PC-9 (cell line): ENCODE measurements at regions not wholly inside any gene's neighbourhood (a gene's known extent, or its start where the extent isn't known, plus 50 kb on each side); places are given as distances from the start of the nearest gene placed in this dataset.
A peak's percentile ranks its signal among the peaks of the same experiment; 100 is the strongest.

ENCODE experiments used
- BruUV-seq: library from RNA; stranded (reverse); fragments of 400-500 nt; replicated peaks from 2 replicates; lab custom pipeline; 2021; lab: Mats Ljungman, UMichigan
- CTCF ChIA-PET: fragments of 300-600 bp; sonication (Branson Sonifier 250); formaldehyde crosslinking; loops from one replicate; lab custom pipeline; 2022; ENCODE audit warnings: antibody characterized with exemption; lab: Charles Lee
- POLR2A ChIA-PET: fragments of 300-600 bp; sonication (Branson Sonifier 250); formaldehyde crosslinking; loops from one replicate; lab custom pipeline; 2022; ENCODE audit warnings: antibody characterized with exemption; ENCODE audit not compliant: unreplicated experiment; lab: Charles Lee
- DNase-seq, 2 experiments: peaks; one replicate each; pipeline versions ENCODE4 v3.0.0 to v3.0.0-alpha.2; 2015 to 2022; ENCODE audit warnings: mixed read lengths in 1 of 2
- H2AFZ ChIP-seq: fragments of 200-600 bp; sonication (generic); 2 replicates; pipeline ENCODE4 v1.8.1; 2017; ENCODE audit warnings: antibody characterized with exemption
- H3F3A ChIP-seq: fragments of 200-600 bp; sonication (generic); 2 replicates; pipeline ENCODE4 v1.8.1; 2017; ENCODE audit warnings: antibody characterized with exemption, mild to moderate bottlenecking, low read depth; ENCODE audit not compliant: insufficient read depth
- H3K27ac ChIP-seq: fragments of 200-600 bp; sonication (generic); 2 replicates; pipeline ENCODE4 v1.6.1; 2016; ENCODE audit warnings: mixed run types
- H3K27me3 ChIP-seq: fragments of 200-600 bp; sonication (generic); 2 replicates; pipeline ENCODE4 v1.6.1; 2016; ENCODE audit warnings: low read depth, mixed run types; ENCODE audit not compliant: insufficient read depth
- H3K36me3 ChIP-seq: fragments of 200-600 bp; sonication (generic); 2 replicates; pipeline ENCODE4 v1.6.1; 2016; ENCODE audit warnings: low read depth, mixed run types
- H3K4me1 ChIP-seq: fragments of 200-600 bp; sonication (generic); replicated peaks from 2 replicates; pipeline ENCODE4 v1.6.1; 2016; ENCODE audit warnings: mixed run types; ENCODE audit not compliant: insufficient read depth
- H3K4me2 ChIP-seq: fragments of 200-600 bp; sonication (generic); 2 replicates; pipeline ENCODE4 v1.6.1; 2017; ENCODE audit warnings: mixed run types
- H3K4me3 ChIP-seq: fragments of 200-600 bp; sonication (generic); 2 replicates; pipeline ENCODE4 v1.6.1; 2016; ENCODE audit warnings: mixed run types
- H3K79me2 ChIP-seq: fragments of 200-600 bp; sonication (generic); 2 replicates; pipeline ENCODE4 v1.6.1; 2017; ENCODE audit warnings: low read depth, mixed run types
- H3K9me2 ChIP-seq: fragments of 200-600 bp; sonication (generic); 2 replicates; pipeline ENCODE4 v1.8.1; 2017; ENCODE audit warnings: mild to moderate bottlenecking; ENCODE audit not compliant: insufficient read depth
- H3K9me3 ChIP-seq: fragments of 200-600 bp; sonication (generic); 2 replicates; pipeline ENCODE4 v1.8.1; 2016; ENCODE audit warnings: low read depth; ENCODE audit not compliant: insufficient read depth
- H4K20me1 ChIP-seq: fragments of 200-600 bp; sonication (generic); 2 replicates; pipeline ENCODE4 v1.8.1; 2017; ENCODE audit not compliant: insufficient read depth
- CTCF ChIP-seq: fragments of 200-600 bp; sonication (generic); conservative IDR thresholded peaks from 2 replicates; pipeline ENCODE4 v1.6.1; 2017; ENCODE audit warnings: mixed run types, antibody characterized with exemption, mild to moderate bottlenecking, moderate library complexity
- EZH2 ChIP-seq: fragments of 200-600 bp; sonication (generic); IDR thresholded peaks from 2 replicates; pipeline ENCODE4 v1.8.0; 2017; ENCODE audit warnings: antibody characterized with exemption, low read depth
- intact Hi-C: fragments of 100-400 bp; cut with micrococcal nuclease; formaldehyde crosslinking; loops from one replicate; pipeline ENCODE4 v1.10.0; 2022; ENCODE audit not compliant: unreplicated experiment

GRCh38 chr11:37511425-37511933, 913.4 kb upstream of the RAG2 start:
- Histone ChIP-seq H3K36me3 (no peaks in the 10 kb centered on the region; the same call in 1 of the 2 replicates), H3K79me2 (no peaks in the 10 kb centered on the region), H3K9me3 (peaks cover under 1% of the 10 kb centered on the region; the same call in 1 of the 2 replicates), H3K4me1 (peaks cover 27% of the 10 kb centered on the region), H3K4me2 (peak overlapping the region; percentile 37), H3K27me3 (no peaks in the 10 kb centered on the region), H2AFZ (peak overlapping the region; percentile 49; the same call in 1 of the 2 replicates), H3K27ac (peak overlapping the region; percentile 71), H3K9me2 (no peaks in the 10 kb centered on the region; the same call in 1 of the 2 replicates), H3F3A (peaks cover 10% of the 10 kb centered on the region; the same call in 1 of the 2 replicates), H3K4me3 (no peak overlapping the region), H4K20me1 (no peaks in the 10 kb centered on the region)
- intact Hi-C loops, result no loop called here
- DNase-seq, result peak in 1 of 2 experiments; percentile 80
- no TSS peak for BruUV-seq
- no peak for TF ChIP-seq EZH2
- TF ChIP-seq CTCF, result no peak
- POLR2A ChIA-PET, result no interaction called here
- CTCF ChIA-PET, result no interaction called here

GRCh38 chr11:37509506-37509905, 911.5 kb upstream of the RAG2 start:
- no peak for DNase-seq
- intact Hi-C loops, result loop anchor here (10.0 kb wide), 1 partner anchor 505 kb away; no protein-coding TSS in a partner anchor
- Histone ChIP-seq H3K27me3 (no peaks in the 10 kb centered on the region), H3K36me3 (no peaks in the 10 kb centered on the region; the same call in 1 of the 2 replicates), H3K27ac (no peak overlapping the region), H3K9me3 (peaks cover 3% of the 10 kb centered on the region; the same call in 1 of the 2 replicates), H2AFZ (no peak overlapping the region; the same call in 1 of the 2 replicates), H4K20me1 (no peaks in the 10 kb centered on the region), H3F3A (peaks cover 28% of the 10 kb centered on the region), H3K9me2 (no peaks in the 10 kb centered on the region; the same call in 1 of the 2 replicates), H3K4me2 (no peak overlapping the region), H3K79me2 (no peaks in the 10 kb centered on the region), H3K4me3 (no peak overlapping the region), H3K4me1 (peaks cover 45% of the 10 kb centered on the region)
- ChIA-PET POLR2A (no interaction called here), CTCF (no interaction called here)
- BruUV-seq, result no TSS peak
- no peak for TF ChIP-seq EZH2

GRCh38 chr11:37506531-37506930, 908.5 kb upstream of the RAG2 start:
- TF ChIP-seq EZH2 (no peak), CTCF (no peak)
- DNase-seq, result no peak
- Histone ChIP-seq H3K4me2 (peak overlapping the region; percentile 77), H3K27me3 (no peaks in the 10 kb centered on the region), H3K36me3 (no peaks in the 10 kb centered on the region), H3K4me1 (peaks cover 60% of the 10 kb centered on the region), H3K4me3 (0 out of 2 replicates have a peak overlapping the region, but pooled peaks have one; percentile 27), H3K9me2 (no peaks in the 10 kb centered on the region), H4K20me1 (no peaks in the 10 kb centered on the region), H3F3A (peaks cover 41% of the 10 kb centered on the region), H2AFZ (0 out of 2 replicates have a peak overlapping the region, but pooled peaks have one; percentile 40), H3K79me2 (no peaks in the 10 kb centered on the region), H3K27ac (peak overlapping the region; percentile 99), H3K9me3 (peaks cover 13% of the 10 kb centered on the region; the same call in 1 of the 2 replicates)
- POLR2A ChIA-PET, result interaction anchor here (0.7 kb wide), 1 partner anchor 1201 kb away, joined by 3 read pairs; no protein-coding TSS in a partner anchor
- BruUV-seq, result no TSS peak
- intact Hi-C loops, result loop anchor here (10.0 kb wide), 1 partner anchor 508 kb away; no protein-coding TSS in a partner anchor
- CTCF ChIA-PET, result no interaction called here
